ENCODE measurements at regions not wholly inside any gene's neighbourhood (a gene's known extent, or its start where the extent isn't known, plus 50 kb on each side); places are given as distances from the start of the nearest gene placed in this dataset.

GRCh38 chr2:2845267-2845666, 514.2 kb upstream of the MYT1L start:
- H3K4me3 ChIP-seq, result no peak overlapping the region
- 83 to 92% (median 85%) methylated on average over 11 of the region's 11 CpGs for WGBS, 4 donors
- intact Hi-C loops (cut with DNase I), result no loop called here
- no peaks in the 10 kb centered on the region for H3K9me3 ChIP-seq (replicated peaks in 1 of 3)
- H3K4me1 ChIP-seq (replicated peaks in 1 of 2), result no peaks in the 10 kb centered on the region
- no peaks in the 10 kb centered on the region for H3K36me3 ChIP-seq (replicated peaks in 1 of 2)
- H3K27ac ChIP-seq, result no peak overlapping the region
- H3K27me3 ChIP-seq, result no peaks in the 10 kb centered on the region
- no peak for DNase-seq
- TF ChIP-seq, protein P1, sequence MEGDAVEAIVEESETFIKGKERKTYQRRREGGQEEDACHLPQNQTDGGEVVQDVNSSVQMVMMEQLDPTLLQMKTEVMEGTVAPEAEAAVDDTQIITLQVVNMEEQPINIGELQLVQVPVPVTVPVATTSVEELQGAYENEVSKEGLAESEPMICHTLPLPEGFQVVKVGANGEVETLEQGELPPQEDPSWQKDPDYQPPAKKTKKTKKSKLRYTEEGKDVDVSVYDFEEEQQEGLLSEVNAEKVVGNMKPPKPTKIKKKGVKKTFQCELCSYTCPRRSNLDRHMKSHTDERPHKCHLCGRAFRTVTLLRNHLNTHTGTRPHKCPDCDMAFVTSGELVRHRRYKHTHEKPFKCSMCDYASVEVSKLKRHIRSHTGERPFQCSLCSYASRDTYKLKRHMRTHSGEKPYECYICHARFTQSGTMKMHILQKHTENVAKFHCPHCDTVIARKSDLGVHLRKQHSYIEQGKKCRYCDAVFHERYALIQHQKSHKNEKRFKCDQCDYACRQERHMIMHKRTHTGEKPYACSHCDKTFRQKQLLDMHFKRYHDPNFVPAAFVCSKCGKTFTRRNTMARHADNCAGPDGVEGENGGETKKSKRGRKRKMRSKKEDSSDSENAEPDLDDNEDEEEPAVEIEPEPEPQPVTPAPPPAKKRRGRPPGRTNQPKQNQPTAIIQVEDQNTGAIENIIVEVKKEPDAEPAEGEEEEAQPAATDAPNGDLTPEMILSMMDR (IDR thresholded peaks at IDR 0.05), result no peak
- no peak for TF ChIP-seq POLR2A (IDR thresholded peaks at IDR 0.05)

- Histone ChIP-seq H3K27ac (no peak overlapping the region), H3K9me3 (replicated peaks in 1 of 3) (no peaks in the 10 kb centered on the region), H3K27me3 (no peaks in the 10 kb centered on the region), H3K36me3 (replicated peaks in 1 of 2) (no peaks in the 10 kb centered on the region), H3K4me1 (replicated peaks in 1 of 2) (no peaks in the 10 kb centered on the region), H3K4me3 (no peak overlapping the region)
- TF ChIP-seq, protein P1 (IDR thresholded peaks at IDR 0.05), result peak in 3 of 6 experiments; percentile 7 to 31 (median 25)
- TF ChIP-seq POLR2A (IDR thresholded peaks at IDR 0.05), result no peak
- 87 to 94% (median 91%) methylated on average over 10 to 11 of the region's 11 CpGs for WGBS, 4 donors
- intact Hi-C loops (cut with DNase I), result no loop called here
- DNase-seq, result no peak
These were observed 513.0 kb upstream of the MYT1L start for GRCh38 chr2:2843969-2844548.

DNA sequence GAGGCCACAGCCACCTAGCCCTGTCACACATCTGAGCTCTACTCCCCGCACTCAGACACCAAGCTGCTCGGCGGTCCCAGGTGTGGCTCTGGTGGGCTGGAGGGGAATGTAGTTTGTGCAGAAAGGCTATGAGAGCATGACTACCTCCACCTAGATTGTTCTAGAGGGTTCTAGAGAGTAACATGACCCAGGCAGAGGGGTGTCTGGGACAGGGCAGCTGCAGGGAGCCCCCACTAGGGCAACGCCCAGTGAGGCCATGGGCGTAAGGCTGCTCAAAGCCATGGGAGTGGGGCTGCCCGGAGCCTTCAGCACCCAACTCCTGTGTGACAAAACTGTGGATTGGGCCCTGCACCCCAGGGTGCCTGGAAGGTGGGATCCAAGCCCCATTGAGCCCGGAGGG, 511.4 kb upstream of the MYT1L start:
- Histone ChIP-seq H3K36me3 (replicated peaks in 1 of 2) (no peaks in the 10 kb centered on the region), H3K4me3 (no peak overlapping the region), H3K27ac (no peak overlapping the region), H3K4me1 (replicated peaks in 1 of 2) (no peaks in the 10 kb centered on the region), H3K27me3 (no peaks in the 10 kb centered on the region), H3K9me3 (replicated peaks in 1 of 3) (no peaks in the 10 kb centered on the region)
- TF ChIP-seq, protein P1 (IDR thresholded peaks at IDR 0.05), result no peak
- no peak for TF ChIP-seq POLR2A (IDR thresholded peaks at IDR 0.05)
- intact Hi-C loops (cut with DNase I), result no loop called here
- 90 to 100% (median 93%) methylated on average over 1 to 7 of the region's 7 CpGs for WGBS, 4 donors
- peak in 2 of 7 donors; percentile 2 to 24 for DNase-seq

DNA sequence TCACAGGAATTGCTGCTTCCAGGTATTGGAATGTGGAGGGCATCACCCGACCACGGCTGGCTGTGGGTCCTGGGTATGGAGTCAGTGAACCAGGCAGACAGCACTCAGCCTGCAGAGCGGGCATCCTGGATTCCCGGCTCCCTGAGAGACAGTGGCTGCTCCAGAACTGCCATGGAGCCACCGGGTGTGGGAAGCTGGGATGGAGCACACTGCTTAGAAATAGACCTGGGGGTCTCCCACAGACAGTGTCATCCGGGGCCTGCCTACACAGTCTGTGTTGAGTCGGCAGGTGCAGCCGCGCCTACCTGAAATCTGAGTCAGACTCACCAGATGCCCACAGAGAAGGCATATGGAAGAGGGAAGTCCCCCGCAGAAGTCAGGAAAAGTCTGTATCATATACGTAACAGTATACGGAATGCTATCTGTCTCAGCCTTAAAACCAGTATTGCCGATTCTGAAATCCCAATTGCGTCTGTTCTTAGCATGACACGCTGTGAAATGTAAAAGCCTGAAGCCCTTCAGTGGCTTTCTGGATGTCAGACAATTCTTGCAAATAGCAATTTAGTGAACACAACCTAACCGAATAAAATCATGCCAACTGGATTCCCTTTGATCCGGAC, 509.7 kb upstream of the MYT1L start:
- intact Hi-C loops (cut with DNase I), result no loop called here
- H3K4me1 ChIP-seq (replicated peaks in 1 of 2), result no peaks in the 10 kb centered on the region
- 84 to 92% (median 87%) methylated on average over 10 to 17 of the region's 17 CpGs for WGBS, 4 donors

More for the DNA sequence above, 509.7 kb upstream of the MYT1L start:
- no peak for TF ChIP-seq POLR2A (IDR thresholded peaks at IDR 0.05)
- H3K36me3 ChIP-seq (replicated peaks in 1 of 2), result no peaks in the 10 kb centered on the region
- H3K9me3 ChIP-seq (replicated peaks in 1 of 3), result no peaks in the 10 kb centered on the region
- no peak overlapping the region for H3K4me3 ChIP-seq
- peak in 3 of 7 donors; percentile 3 to 21 (median 5) for DNase-seq
- no peak overlapping the region for H3K27ac ChIP-seq
- H3K27me3 ChIP-seq, result no peaks in the 10 kb centered on the region
